ENCODE measurements at regions not wholly inside any gene's neighbourhood (a gene's known extent, or its start where the extent isn't known, plus 50 kb on each side); places are given as distances from the start of the nearest gene placed in this dataset.
A peak's percentile ranks its signal among the peaks of the same experiment; 100 is the strongest.

DNA sequence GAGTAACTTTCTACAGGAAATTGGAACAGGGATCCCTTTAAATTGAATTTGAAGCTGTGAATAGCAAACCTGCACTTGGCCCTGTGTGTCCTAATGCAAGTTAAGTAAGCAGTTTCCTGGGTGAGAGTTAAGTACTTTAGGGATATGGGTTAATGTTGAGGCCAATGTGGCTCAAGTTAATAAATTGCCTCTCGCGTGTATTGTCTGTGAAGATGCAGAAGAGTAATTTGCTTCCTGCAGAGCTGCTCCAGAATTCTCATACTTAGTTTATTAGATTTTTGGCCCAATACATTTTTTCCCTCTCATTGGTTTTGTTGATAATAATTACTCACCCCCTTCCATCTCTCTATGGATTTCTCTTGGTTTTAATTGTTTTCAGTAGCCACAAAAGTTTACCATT, 86.5 kb downstream of the SLC25A47 start:
- Mint-ChIP-seq H3K4me3 (ENCODE audit: unreplicated experiment) (no peak overlapping the region), H3K36me3 (ENCODE audit: insufficient read depth, unreplicated experiment) (peaks cover 9% of the 10 kb centered on the region), H3K27ac (ENCODE audit: low read depth, unreplicated experiment) (peak overlapping the region; percentile 50), H3K27me3 (ENCODE audit: insufficient read depth, unreplicated experiment) (no peaks in the 10 kb centered on the region), H3K4me1 (ENCODE audit: insufficient read depth, unreplicated experiment) (peaks cover 36% of the 10 kb centered on the region), H3K9me3 (ENCODE audit: unreplicated experiment) (no peaks in the 10 kb centered on the region)
- intact Hi-C loops (cut with micrococcal nuclease): no loop called here
- POLR2A ChIA-PET: interaction anchor here (0.7 to 3.9 kb wide), 7 partner anchors 8 to 31 kb away, joined by 3 to 14 read pairs (median 4); no protein-coding TSS in a partner anchor
- DNase-seq (ENCODE audit: unreplicated experiment): no peak
- CTCF ChIA-PET: interaction anchor here (0.6 to 4.4 kb wide), 5 partner anchors 8 to 825 kb away, joined by 3 to 18 read pairs (median 5); no protein-coding TSS in a partner anchor
- no TSS peak for BruUV-seq (replicated peaks)
- TF ChIP-seq CTCF (IDR thresholded peaks at IDR 0.05; ENCODE audit: unreplicated experiment): no peak

GRCh38 chr14:100410056-100410565, 87.0 kb downstream of the SLC25A47 start:
- Mint-ChIP-seq H3K4me3 (ENCODE audit: unreplicated experiment) (no peak overlapping the region), H3K27ac (ENCODE audit: low read depth, unreplicated experiment) (peak overlapping the region; percentile 50), H3K9me3 (ENCODE audit: unreplicated experiment) (no peaks in the 10 kb centered on the region), H3K36me3 (ENCODE audit: insufficient read depth, unreplicated experiment) (peaks cover 9% of the 10 kb centered on the region), H3K27me3 (ENCODE audit: insufficient read depth, unreplicated experiment) (no peaks in the 10 kb centered on the region), H3K4me1 (ENCODE audit: insufficient read depth, unreplicated experiment) (peaks cover 36% of the 10 kb centered on the region)
- no peak for DNase-seq (ENCODE audit: unreplicated experiment)
- intact Hi-C loops (cut with micrococcal nuclease): no loop called here
- ChIA-PET CTCF (interaction anchor here (0.6 to 4.4 kb wide), 6 partner anchors 7 to 825 kb away, joined by 3 to 18 read pairs (median 4); no protein-coding TSS in a partner anchor), POLR2A (interaction anchor here (1.1 to 3.9 kb wide), 5 partner anchors 10 to 30 kb away, joined by 3 to 14 read pairs (median 5); no protein-coding TSS in a partner anchor)
- TF ChIP-seq CTCF (IDR thresholded peaks at IDR 0.05; ENCODE audit: unreplicated experiment): no peak
- no TSS peak for BruUV-seq (replicated peaks)

- H3K4me1 Mint-ChIP-seq (ENCODE audit: insufficient read depth, unreplicated experiment): peaks cover 31% of the 10 kb centered on the region
- H3K36me3 Mint-ChIP-seq (ENCODE audit: insufficient read depth, unreplicated experiment): no peaks in the 10 kb centered on the region
- intact Hi-C loops (cut with micrococcal nuclease): no loop called here
- DNase-seq (ENCODE audit: unreplicated experiment): no peak
- TF ChIP-seq CTCF (IDR thresholded peaks at IDR 0.05; ENCODE audit: unreplicated experiment): no peak
- H3K27me3 Mint-ChIP-seq (ENCODE audit: insufficient read depth, unreplicated experiment): no peaks in the 10 kb centered on the region
- H3K27ac Mint-ChIP-seq (ENCODE audit: low read depth, unreplicated experiment): no peak overlapping the region
- ChIA-PET CTCF (no interaction called here), POLR2A (interaction anchor here (0.7 kb wide), 1 partner anchor 331 kb away, joined by 3 read pairs; no protein-coding TSS in a partner anchor)
- H3K4me3 Mint-ChIP-seq (ENCODE audit: unreplicated experiment): no peak overlapping the region
- no peaks in the 10 kb centered on the region for H3K9me3 Mint-ChIP-seq (ENCODE audit: unreplicated experiment)
- BruUV-seq (replicated peaks): no TSS peak
These were observed 90.6 kb downstream of the SLC25A47 start for GRCh38 chr14:100413699-100414098.

- no peak for DNase-seq (ENCODE audit: unreplicated experiment)
- no peak for TF ChIP-seq CTCF (IDR thresholded peaks at IDR 0.05; ENCODE audit: unreplicated experiment)
- Mint-ChIP-seq H3K4me1 (ENCODE audit: insufficient read depth, unreplicated experiment) (peaks cover 23% of the 10 kb centered on the region), H3K4me3 (ENCODE audit: unreplicated experiment) (no peak overlapping the region), H3K27me3 (ENCODE audit: insufficient read depth, unreplicated experiment) (no peaks in the 10 kb centered on the region), H3K9me3 (ENCODE audit: unreplicated experiment) (no peaks in the 10 kb centered on the region), H3K36me3 (ENCODE audit: insufficient read depth, unreplicated experiment) (no peaks in the 10 kb centered on the region), H3K27ac (ENCODE audit: low read depth, unreplicated experiment) (peak overlapping the region; percentile 30)
- intact Hi-C loops (cut with micrococcal nuclease): no loop called here
- no TSS peak for BruUV-seq (replicated peaks)
- ChIA-PET POLR2A (interaction anchor here (1.5 kb wide), 1 partner anchor 10 kb away, joined by 4 read pairs; no protein-coding TSS in a partner anchor), CTCF (interaction anchor here (0.6 to 5.4 kb wide), 4 partner anchors 24 to 231 kb away, joined by 3 to 38 read pairs (median 4); no protein-coding TSS in a partner anchor)
These were observed 92.1 kb downstream of the SLC25A47 start for GRCh38 chr14:100415226-100415625.
